ENCODE measurements at regions not wholly inside any gene's neighbourhood (a gene's known extent, or its start where the extent isn't known, plus 50 kb on each side); places are given as distances from the start of the nearest gene placed in this dataset.

GRCh38 chr16:50878536-50878935 lies 136.7 kb downstream of the CYLD start:
- no peak for DNase-seq (ENCODE audit: low read depth)

GRCh38 chr16:50876263-50876662 lies 134.4 kb downstream of the CYLD start:
- no peak for DNase-seq (ENCODE audit: low read depth)

GRCh38 chr16:50868577-50868976 lies 126.7 kb downstream of the CYLD start:
- DNase-seq (ENCODE audit: low read depth), result no peak

GRCh38 chr16:50866806-50867205 lies 124.9 kb downstream of the CYLD start:
- DNase-seq (ENCODE audit: low read depth), result no peak

- no peak for DNase-seq (ENCODE audit: low read depth)
Observed at GRCh38 chr16:50864386-50864785, 122.5 kb downstream of the CYLD start.

GRCh38 chr16:50863644-50864144 lies 121.8 kb downstream of the CYLD start:
- no peak for DNase-seq (ENCODE audit: low read depth)

GRCh38 chr16:50862818-50863643 lies 121.1 kb downstream of the CYLD start:
- no peak for DNase-seq (ENCODE audit: low read depth)

GRCh38 chr16:50861970-50862411 lies 120.1 kb downstream of the CYLD start:
- DNase-seq (ENCODE audit: low read depth), result peak; percentile 26

GRCh38 chr16:50861451-50861850 lies 119.6 kb downstream of the CYLD start:
- DNase-seq (ENCODE audit: low read depth), result no peak

- no peak for DNase-seq (ENCODE audit: low read depth)
Observed at GRCh38 chr16:50859628-50860360, 117.9 kb downstream of the CYLD start.

- no peak for DNase-seq (ENCODE audit: low read depth)
Observed at GRCh38 chr16:50858877-50859627, 117.2 kb downstream of the CYLD start.

GRCh38 chr16:50858376-50858775 lies 116.5 kb downstream of the CYLD start:
- no peak for DNase-seq (ENCODE audit: low read depth)

GRCh38 chr16:50857881-50858280 lies 116.0 kb downstream of the CYLD start:
- no peak for DNase-seq (ENCODE audit: low read depth)

- DNase-seq (ENCODE audit: low read depth), result no peak
Observed at GRCh38 chr16:50856991-50857390, 115.1 kb downstream of the CYLD start.

GRCh38 chr16:50853329-50853728 lies 111.4 kb downstream of the CYLD start:
- no peak for DNase-seq (ENCODE audit: low read depth)
